ENCODE measurements at regions not wholly inside any gene's neighbourhood (a gene's known extent, or its start where the extent isn't known, plus 50 kb on each side); places are given as distances from the start of the nearest gene placed in this dataset.

- Histone ChIP-seq H3K36me3 (no peaks in the 10 kb centered on the region), H3K4me1 (no peaks in the 10 kb centered on the region), H3K27ac (no peak overlapping the region), H3K27me3 (no peaks in the 10 kb centered on the region), H3K9me3 (no peaks in the 10 kb centered on the region), H3K4me3 (no peak overlapping the region)
- no peak for DNase-seq
- intact Hi-C loops (cut with DNase I; ENCODE audit: low total_unique reads), result no loop called here
- TF ChIP-seq POLR2A (IDR thresholded peaks at IDR 0.05), result no peak
- TF ChIP-seq, protein P1, sequence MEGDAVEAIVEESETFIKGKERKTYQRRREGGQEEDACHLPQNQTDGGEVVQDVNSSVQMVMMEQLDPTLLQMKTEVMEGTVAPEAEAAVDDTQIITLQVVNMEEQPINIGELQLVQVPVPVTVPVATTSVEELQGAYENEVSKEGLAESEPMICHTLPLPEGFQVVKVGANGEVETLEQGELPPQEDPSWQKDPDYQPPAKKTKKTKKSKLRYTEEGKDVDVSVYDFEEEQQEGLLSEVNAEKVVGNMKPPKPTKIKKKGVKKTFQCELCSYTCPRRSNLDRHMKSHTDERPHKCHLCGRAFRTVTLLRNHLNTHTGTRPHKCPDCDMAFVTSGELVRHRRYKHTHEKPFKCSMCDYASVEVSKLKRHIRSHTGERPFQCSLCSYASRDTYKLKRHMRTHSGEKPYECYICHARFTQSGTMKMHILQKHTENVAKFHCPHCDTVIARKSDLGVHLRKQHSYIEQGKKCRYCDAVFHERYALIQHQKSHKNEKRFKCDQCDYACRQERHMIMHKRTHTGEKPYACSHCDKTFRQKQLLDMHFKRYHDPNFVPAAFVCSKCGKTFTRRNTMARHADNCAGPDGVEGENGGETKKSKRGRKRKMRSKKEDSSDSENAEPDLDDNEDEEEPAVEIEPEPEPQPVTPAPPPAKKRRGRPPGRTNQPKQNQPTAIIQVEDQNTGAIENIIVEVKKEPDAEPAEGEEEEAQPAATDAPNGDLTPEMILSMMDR (IDR thresholded peaks at IDR 0.05), result no peak
These were observed 150.5 kb downstream of the PTPN20 start for GRCh38 chr10:47061776-47062175.

GRCh38 chr10:47062441-47063200, 151.4 kb downstream of the PTPN20 start:
- intact Hi-C loops (cut with DNase I; ENCODE audit: low total_unique reads), result no loop called here
- DNase-seq, result no peak
- Histone ChIP-seq H3K4me1 (no peaks in the 10 kb centered on the region), H3K9me3 (no peaks in the 10 kb centered on the region), H3K4me3 (no peak overlapping the region), H3K27me3 (no peaks in the 10 kb centered on the region), H3K36me3 (no peaks in the 10 kb centered on the region), H3K27ac (peak overlapping the region in 1 of 2 donors; percentile 14)
- no peak for TF ChIP-seq POLR2A (IDR thresholded peaks at IDR 0.05)
- TF ChIP-seq, protein P1 (IDR thresholded peaks at IDR 0.05), result no peak

- DNase-seq, result no peak
- H3K9me3 ChIP-seq, result no peaks in the 10 kb centered on the region
- no peaks in the 10 kb centered on the region for H3K27me3 ChIP-seq
- no peaks in the 10 kb centered on the region for H3K4me1 ChIP-seq
- no peaks in the 10 kb centered on the region for H3K36me3 ChIP-seq
- H3K4me3 ChIP-seq, result no peak overlapping the region
- no peak overlapping the region for H3K27ac ChIP-seq
- intact Hi-C loops (cut with DNase I; ENCODE audit: low total_unique reads), result no loop called here
- no peak for TF ChIP-seq POLR2A (IDR thresholded peaks at IDR 0.05)
- TF ChIP-seq, protein P1 (IDR thresholded peaks at IDR 0.05), result no peak
These were observed 152.6 kb downstream of the PTPN20 start for GRCh38 chr10:47063858-47064257.

DNA sequence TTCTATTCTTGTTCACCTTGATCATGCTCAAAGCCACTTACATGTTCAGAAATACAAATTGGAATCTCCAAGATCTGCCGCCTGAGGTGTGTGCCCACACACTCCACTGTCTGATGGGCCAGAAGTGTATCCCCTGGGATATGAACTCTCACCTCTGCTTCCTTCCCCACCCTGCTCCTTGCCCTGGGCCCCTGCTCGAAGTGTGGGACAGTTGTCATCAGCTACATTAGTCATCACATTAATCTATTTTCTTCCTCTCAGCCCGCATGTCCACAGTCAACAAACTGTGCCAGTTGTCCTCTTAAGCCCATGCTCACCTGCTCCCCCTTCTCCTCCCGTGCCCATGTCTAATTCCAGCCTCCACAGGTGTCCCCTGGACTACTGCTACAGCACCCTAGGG, 154.7 kb downstream of the PTPN20 start:
- TF ChIP-seq POLR2A (IDR thresholded peaks at IDR 0.05), result no peak
- TF ChIP-seq, protein P1 (IDR thresholded peaks at IDR 0.05), result no peak
- DNase-seq, result no peak
- no peak overlapping the region for H3K27ac ChIP-seq
- H3K4me1 ChIP-seq, result no peaks in the 10 kb centered on the region
- no peaks in the 10 kb centered on the region for H3K36me3 ChIP-seq
- H3K27me3 ChIP-seq, result no peaks in the 10 kb centered on the region
- intact Hi-C loops (cut with DNase I; ENCODE audit: low total_unique reads), result no loop called here
- no peaks in the 10 kb centered on the region for H3K9me3 ChIP-seq
- H3K4me3 ChIP-seq, result no peak overlapping the region

- no peak overlapping the region for H3K4me3 ChIP-seq
- H3K4me1 ChIP-seq, result no peaks in the 10 kb centered on the region
- no peaks in the 10 kb centered on the region for H3K36me3 ChIP-seq
- H3K27ac ChIP-seq, result no peak overlapping the region
- TF ChIP-seq POLR2A (IDR thresholded peaks at IDR 0.05), result no peak
- TF ChIP-seq, protein P1 (IDR thresholded peaks at IDR 0.05), result no peak
- H3K9me3 ChIP-seq, result no peaks in the 10 kb centered on the region
- intact Hi-C loops (cut with DNase I; ENCODE audit: low total_unique reads), result no loop called here
- no peaks in the 10 kb centered on the region for H3K27me3 ChIP-seq
- DNase-seq, result no peak
These were observed 157.0 kb downstream of the PTPN20 start for GRCh38 chr10:47067949-47068940.
